Kidney (tissue), 13 donors: ENCODE measurements at regions not wholly inside any gene's neighbourhood (a gene's known extent, or its start where the extent isn't known, plus 50 kb on each side); places are given as distances from the start of the nearest gene placed in this dataset.

Experiments
- DNase-seq, 5 donors: peaks; one replicate each; pipeline ENCODE4 v3.0.0-alpha.2; 2013 to 2020
- FAIRE-seq: peaks from 2 replicates; lab custom pipeline; 2012; peaks lifted over from hg19 to GRCh38; lab: Jason Lieb, UNC
- H3K27ac ChIP-seq, 2 donors: one replicate each; pipeline ENCODE4 v1.7.0; 2013; ENCODE audit warnings: low read depth in 2 of 2, low read length in 2 of 2, inconsistent platforms in 1 of 2
- H3K27me3 ChIP-seq: one replicate; pipeline ENCODE4 v1.7.1; 2013; ENCODE audit warnings: low read length, inconsistent platforms; ENCODE audit not compliant: control insufficient read depth, insufficient read depth
- H3K36me3 ChIP-seq, 3 donors: one replicate each; pipeline versions ENCODE4 v1.7.0 to v1.7.1; 2013; ENCODE audit warnings: low read length in 3 of 3, control low read depth in 1 of 3, inconsistent platforms in 1 of 3; ENCODE audit not compliant: insufficient read depth in 3 of 3, control insufficient read depth in 2 of 3
- H3K4me1 ChIP-seq, 3 donors: one replicate each; pipeline versions ENCODE4 v1.7.0 to v1.7.1; 2013; ENCODE audit warnings: low read length in 3 of 3, inconsistent platforms in 1 of 3, low read depth in 1 of 3; ENCODE audit not compliant: control insufficient read depth in 2 of 3, insufficient read depth in 2 of 3
- H3K4me3 ChIP-seq, 3 donors: one replicate each; pipeline versions ENCODE4 v1.7.0 to v1.8.1; 2013; ENCODE audit warnings: low read length in 3 of 3, control low read depth in 1 of 3, inconsistent platforms in 1 of 3
- H3K9ac ChIP-seq, 3 donors: one replicate each; pipeline versions ENCODE4 v1.7.0 to v1.7.1; 2013; ENCODE audit warnings: low read length in 3 of 3, control low read depth in 1 of 3, inconsistent platforms in 1 of 3
- H3K9me3 ChIP-seq, 3 donors: one replicate each; pipeline versions ENCODE4 v1.7.0 to v1.7.1; 2013; ENCODE audit warnings: low read length in 3 of 3, control low read depth in 1 of 3, inconsistent platforms in 1 of 3; ENCODE audit not compliant: control insufficient read depth in 2 of 3, insufficient read depth in 1 of 3
- intact Hi-C: fragments of 100-400 bp; cut with DNase I; formaldehyde crosslinking; loops from one replicate; pipeline ENCODE4 v1.11.1; 2022
- TF ChIP-seq, protein P1 (sequence below): IDR thresholded peaks from 3 replicates; pipeline ENCODE4 v1.5.1; 2012; ENCODE audit warnings: mild to moderate bottlenecking, moderate library complexity, borderline replicate concordance; ENCODE audit not compliant: insufficient read depth; ENCODE audit errors: extremely low read depth
- donor health status: control.
- donor health status: control.
- donor health status: control.
- donor health status: control.
- donor health status: control.
- donor health status: DM: yes; HTN: yes; CAD: no.
- donor health status: Normal renal cell carcinoma (clear cell type).

- H3K27ac ChIP-seq: no peak overlapping the region
- DNase-seq: no peak
- FAIRE-seq: no peak
- H3K27me3 ChIP-seq: no peaks in the 10 kb centered on the region
- intact Hi-C loops: no loop called here
- H3K9me3 ChIP-seq: no peaks in the 10 kb centered on the region
- no peaks in the 10 kb centered on the region for H3K4me1 ChIP-seq
- H3K36me3 ChIP-seq: no peaks in the 10 kb centered on the region
- TF ChIP-seq, protein P1, sequence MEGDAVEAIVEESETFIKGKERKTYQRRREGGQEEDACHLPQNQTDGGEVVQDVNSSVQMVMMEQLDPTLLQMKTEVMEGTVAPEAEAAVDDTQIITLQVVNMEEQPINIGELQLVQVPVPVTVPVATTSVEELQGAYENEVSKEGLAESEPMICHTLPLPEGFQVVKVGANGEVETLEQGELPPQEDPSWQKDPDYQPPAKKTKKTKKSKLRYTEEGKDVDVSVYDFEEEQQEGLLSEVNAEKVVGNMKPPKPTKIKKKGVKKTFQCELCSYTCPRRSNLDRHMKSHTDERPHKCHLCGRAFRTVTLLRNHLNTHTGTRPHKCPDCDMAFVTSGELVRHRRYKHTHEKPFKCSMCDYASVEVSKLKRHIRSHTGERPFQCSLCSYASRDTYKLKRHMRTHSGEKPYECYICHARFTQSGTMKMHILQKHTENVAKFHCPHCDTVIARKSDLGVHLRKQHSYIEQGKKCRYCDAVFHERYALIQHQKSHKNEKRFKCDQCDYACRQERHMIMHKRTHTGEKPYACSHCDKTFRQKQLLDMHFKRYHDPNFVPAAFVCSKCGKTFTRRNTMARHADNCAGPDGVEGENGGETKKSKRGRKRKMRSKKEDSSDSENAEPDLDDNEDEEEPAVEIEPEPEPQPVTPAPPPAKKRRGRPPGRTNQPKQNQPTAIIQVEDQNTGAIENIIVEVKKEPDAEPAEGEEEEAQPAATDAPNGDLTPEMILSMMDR: no peak
- no peak overlapping the region for H3K4me3 ChIP-seq
- no peak overlapping the region for H3K9ac ChIP-seq
Observed at GRCh38 chr21:35220301-35220700, 171.2 kb upstream of the RUNX1 start.

DNA sequence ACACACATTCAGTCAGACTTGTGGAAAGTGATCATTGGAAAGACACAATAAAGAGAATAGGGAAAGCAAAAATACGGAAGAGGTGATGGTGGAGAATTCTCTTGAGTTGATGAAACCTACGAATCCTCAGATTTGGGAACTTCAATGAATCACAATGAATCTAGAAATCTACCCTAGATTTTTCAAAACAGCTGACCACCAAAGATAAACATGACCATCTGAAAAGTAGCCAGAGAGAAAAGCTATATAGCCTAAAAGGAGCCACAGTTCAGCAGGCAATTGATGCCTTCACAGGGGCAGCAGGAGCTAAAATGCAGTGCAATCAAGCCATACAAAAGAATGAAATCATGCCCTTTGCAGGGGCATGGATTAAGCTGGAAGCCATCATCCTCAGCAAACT, 170.6 kb upstream of the RUNX1 start:
- no peaks in the 10 kb centered on the region for H3K9me3 ChIP-seq
- H3K36me3 ChIP-seq: no peaks in the 10 kb centered on the region
- H3K27me3 ChIP-seq: no peaks in the 10 kb centered on the region
- FAIRE-seq (no peak), DNase-seq (no peak)
- H3K27ac ChIP-seq: no peak overlapping the region
- H3K4me3 ChIP-seq: no peak overlapping the region
- TF ChIP-seq, protein P1: no peak
- H3K4me1 ChIP-seq: no peaks in the 10 kb centered on the region
- H3K9ac ChIP-seq: no peak overlapping the region
- intact Hi-C loops: no loop called here

GRCh38 chr21:35219291-35219690, 170.2 kb upstream of the RUNX1 start:
- no peaks in the 10 kb centered on the region for H3K36me3 ChIP-seq

More at GRCh38 chr21:35219291-35219690, 170.2 kb upstream of the RUNX1 start:
- Histone ChIP-seq H3K27ac (no peak overlapping the region), H3K9me3 (no peaks in the 10 kb centered on the region), H3K9ac (no peak overlapping the region), H3K4me3 (no peak overlapping the region), H3K4me1 (no peaks in the 10 kb centered on the region), H3K27me3 (no peaks in the 10 kb centered on the region)
- FAIRE-seq: no peak
- no peak for DNase-seq
- TF ChIP-seq, protein P1: no peak
- intact Hi-C loops: no loop called here
